Adrenal gland (tissue), 9 donors: ENCODE measurements at regions not wholly inside any gene's neighbourhood (a gene's known extent, or its start where the extent isn't known, plus 50 kb on each side); places are given as distances from the start of the nearest gene placed in this dataset.

Experiments
- DNase-seq, 7 donors: peaks; one replicate each; pipeline ENCODE4 v3.0.0-alpha.2; 2019 to 2020
- H3K27ac ChIP-seq, 5 donors: fragments of 200-600 bp; sonication (generic) in 4 of 5; 1 replicate in 3 of 5; 2 replicates in 2 of 5; pipeline versions ENCODE4 v1.5.1 to v1.8.0; 2016 to 2020; ENCODE audit warnings: mild to moderate bottlenecking in 1 of 5
- H3K27me3 ChIP-seq: fragments of 200-600 bp; 2 replicates; pipeline ENCODE4 v1.8.0; 2021
- H3K36me3 ChIP-seq, 2 donors: fragments of 200-600 bp; replicated peaks in 1 of 2; 1 replicate in 1 of 2; 2 replicates in 1 of 2; pipeline versions ENCODE4 v1.5.1 to v1.8.0; 2018 to 2022
- H3K4me1 ChIP-seq, 2 donors: fragments of 200-600 bp; replicated peaks in 1 of 2; 1 replicate in 1 of 2; 2 replicates in 1 of 2; pipeline versions ENCODE4 v1.5.1 to v1.8.0; 2018 to 2021
- H3K4me3 ChIP-seq, 4 donors: fragments of 200-600 bp; sonication (generic) in 3 of 4; one replicate each; pipeline ENCODE4 v1.5.1; 2016 to 2018
- H3K9me3 ChIP-seq, 3 donors: fragments of 200-600 bp; sonication (generic) in 1 of 3; replicated peaks in 1 of 3; 1 replicate in 2 of 3; 2 replicates in 1 of 3; pipeline versions ENCODE4 v1.5.1 to v1.8.0; 2016 to 2021
- CTCF ChIP-seq, 6 experiments: fragments of 450-650 bp in 4 of 6; fragments of 200-600 bp in 2 of 6; sonication (generic) in 1 of 6; IDR thresholded peaks; 1 replicate in 5 of 6; 2 replicates in 1 of 6; pipeline versions ENCODE4 v1.5.1 to v1.8.0; 2016 to 2021; ENCODE audit warnings: antibody characterized with exemption in 6 of 6, mild to moderate bottlenecking in 2 of 6, moderate library complexity in 1 of 6
- POLR2A ChIP-seq, 2 donors: fragments of 450-650 bp; IDR thresholded peaks; one replicate each; pipeline ENCODE4 v1.6.1; 2017; ENCODE audit warnings: antibody characterized with exemption in 2 of 2, mild to moderate bottlenecking in 2 of 2, moderate library complexity in 1 of 2
- WGBS, 4 donors: extraction: QIAGEN DNeasy Blood & Tissue Kit in 2 of 4; methylation state at CpG; one replicate each; pipeline versions ENCODE4 v1.1.5 to v1.1.7; 2013 to 2017; 5-methylcytosine and 5-hydroxymethylcytosine counted together
- intact Hi-C, 2 donors: fragments of 100-400 bp; cut with DNase I; formaldehyde crosslinking; loops; one replicate each; pipeline versions ENCODE4 v1.14.1 to v1.15.0; 2022 to 2023
- donor health status: healthy with polysubstance abuse.
- donor health status: Bipolar disorder and iron deficiency.
- donor health status: DM: yes; HTN: yes; CAD: no.
- donor health status: DM: no; HTN: no; CAD: no.
- donor health status: DM: no; HTN: no; CAD: no.

- no peaks in the 10 kb centered on the region for H3K4me1 ChIP-seq
- H3K4me3 ChIP-seq = no peak overlapping the region
- no peaks in the 10 kb centered on the region for H3K36me3 ChIP-seq
- no peak for DNase-seq
- H3K9me3 ChIP-seq = no peaks in the 10 kb centered on the region
- no peaks in the 10 kb centered on the region for H3K27me3 ChIP-seq
- intact Hi-C loops = no loop called here
- WGBS, 4 donors = 70 to 82% (median 75%) methylated on average over 1 of the region's 1 CpG
- TF ChIP-seq CTCF (IDR thresholded peaks at IDR 0.05) = no peak
- no peak for TF ChIP-seq POLR2A (IDR thresholded peaks at IDR 0.05)
- no peak overlapping the region for H3K27ac ChIP-seq
These were observed 126.4 kb downstream of the SIPA1L2 start for GRCh38 chr1:232503497-232503896.

- no peaks in the 10 kb centered on the region for H3K4me1 ChIP-seq
- H3K9me3 ChIP-seq = no peaks in the 10 kb centered on the region
- DNase-seq = no peak
- no peak for TF ChIP-seq CTCF (IDR thresholded peaks at IDR 0.05)
- H3K27me3 ChIP-seq = no peaks in the 10 kb centered on the region
- intact Hi-C loops = no loop called here
- 58 to 65% (median 63%) methylated on average over 4 of the region's 4 CpGs for WGBS, 4 donors
- H3K4me3 ChIP-seq = no peak overlapping the region
- H3K27ac ChIP-seq = no peak overlapping the region
- no peaks in the 10 kb centered on the region for H3K36me3 ChIP-seq
These were observed 128.1 kb downstream of the SIPA1L2 start for GRCh38 chr1:232501854-232502253.

GRCh38 chr1:232499188-232499587 is 130.7 kb downstream of the SIPA1L2 start:
- no peaks in the 10 kb centered on the region for H3K27me3 ChIP-seq

GRCh38 chr1:232493869-232494268 is 136.1 kb downstream of the SIPA1L2 start:
- no peaks in the 10 kb centered on the region for H3K9me3 ChIP-seq
- TF ChIP-seq POLR2A (IDR thresholded peaks at IDR 0.05) = no peak
- no peak for TF ChIP-seq CTCF (IDR thresholded peaks at IDR 0.05)
- 87 to 95% (median 91%) methylated on average over 4 of the region's 4 CpGs for WGBS, 4 donors
- H3K27ac ChIP-seq = no peak overlapping the region
- H3K36me3 ChIP-seq = no peaks in the 10 kb centered on the region
- DNase-seq = no peak
- intact Hi-C loops = no loop called here
- no peak overlapping the region for H3K4me3 ChIP-seq
- H3K4me1 ChIP-seq = no peaks in the 10 kb centered on the region
- H3K27me3 ChIP-seq = no peaks in the 10 kb centered on the region

More at GRCh38 chr1:232499188-232499587, 130.7 kb downstream of the SIPA1L2 start:
- 53 to 85% (median 77%) methylated on average over 4 of the region's 4 CpGs for WGBS, 4 donors
- H3K4me1 ChIP-seq = no peaks in the 10 kb centered on the region
- no peaks in the 10 kb centered on the region for H3K36me3 ChIP-seq
- intact Hi-C loops = no loop called here
- no peaks in the 10 kb centered on the region for H3K9me3 ChIP-seq
- TF ChIP-seq POLR2A (IDR thresholded peaks at IDR 0.05) = no peak
- TF ChIP-seq CTCF (IDR thresholded peaks at IDR 0.05) = no peak
- DNase-seq = no peak
- H3K27ac ChIP-seq = no peak overlapping the region
- H3K4me3 ChIP-seq = no peak overlapping the region
